ENCODE measurements at regions not wholly inside any gene's neighbourhood (a gene's known extent, or its start where the extent isn't known, plus 50 kb on each side); places are given as distances from the start of the nearest gene placed in this dataset.

- no peak overlapping the region for H3K4me2 ChIP-seq (ENCODE audit: low read depth, low read length)
- H4K8ac ChIP-seq (ENCODE audit: low read depth in 2 of 2, low read length in 2 of 2) = no peak overlapping the region
- H2BK20ac ChIP-seq (ENCODE audit: low read depth, low read length) = no peak overlapping the region
- no peaks in the 10 kb centered on the region for H3K79me1 ChIP-seq (ENCODE audit: low read depth in 1 of 2, low read length in 2 of 2)
- TF ChIP-seq RAD21 (IDR thresholded peaks at IDR 0.05; ENCODE audit: low read length) = no peak
- TF ChIP-seq FOS (IDR thresholded peaks at IDR 0.05; ENCODE audit: low read depth, low read length) = no peak
- no peak for TF ChIP-seq BHLHE40 (IDR thresholded peaks at IDR 0.05; ENCODE audit: low read depth, low read length)
- TF ChIP-seq CTCF (conservative IDR thresholded peaks at IDR 0.05; ENCODE audit: low read depth, low read length) = no peak
- TF ChIP-seq NFE2L2 (IDR thresholded peaks at IDR 0.05; ENCODE audit: low read depth, low read length) = no peak
- no peak for TF ChIP-seq MAZ (IDR thresholded peaks at IDR 0.05; ENCODE audit: borderline replicate concordance, low read depth, low read length)
- no peak for TF ChIP-seq SMC3 (IDR thresholded peaks at IDR 0.05; ENCODE audit: low read depth, low read length)
- no peak for TF ChIP-seq MAFK (IDR thresholded peaks at IDR 0.05; ENCODE audit: low read depth, low read length)
- TF ChIP-seq RFX5 (IDR thresholded peaks at IDR 0.05; ENCODE audit: low read depth, low read length) = no peak
- TF ChIP-seq ELK1 (IDR thresholded peaks at IDR 0.05; ENCODE audit: borderline replicate concordance, low read depth, low read length) = no peak
- TF ChIP-seq CHD1 (IDR thresholded peaks at IDR 0.05; ENCODE audit: low read depth, low read length) = no peak
- TF ChIP-seq RCOR1 (IDR thresholded peaks at IDR 0.05; ENCODE audit: insufficient replicate concordance, low read length) = no peak
- no peak for TF ChIP-seq POLR2A (IDR thresholded peaks at IDR 0.05; ENCODE audit: low read depth, low read length)
- no peak for TF ChIP-seq CEBPB (IDR thresholded peaks at IDR 0.05; ENCODE audit: low read depth, low read length)
- no peak for TF ChIP-seq MXI1 (IDR thresholded peaks at IDR 0.05; ENCODE audit: borderline replicate concordance, low read depth, low read length)
- no peak for TF ChIP-seq USF2 (IDR thresholded peaks at IDR 0.05; ENCODE audit: low read depth, low read length)
- no peak overlapping the region for H3K18ac ChIP-seq (ENCODE audit: low read depth, low read length)
- H3K56ac ChIP-seq (ENCODE audit: extremely low read depth, insufficient read depth, low read length) = no peak overlapping the region
- H3K27ac ChIP-seq (ENCODE audit: insufficient read depth, low read length) = no peak overlapping the region
- dilution Hi-C loops (cut with HindIII; ENCODE audit: low sequenced_read_pairs, unreplicated experiment) = no loop called here
- no CpG with 5 or more reads among the region's 1 CpG for WGBS, 2 experiments (ENCODE audit: extremely low coverage in 2 of 2, insufficient read length in 1 of 2)
- no peaks in the 10 kb centered on the region for H3K36me3 ChIP-seq (ENCODE audit: control insufficient read depth, insufficient read depth, low read length)
- ATAC-seq (ENCODE audit: low read depth) = no peak
- H3K27me3 ChIP-seq (ENCODE audit: control insufficient read depth, insufficient read depth, low read length) = no peaks in the 10 kb centered on the region
- H3K4me1 ChIP-seq (ENCODE audit: control insufficient read depth, insufficient read depth, low read length) = no peaks in the 10 kb centered on the region
- H2AFZ ChIP-seq (replicated peaks; ENCODE audit: low read length, poor library complexity) = no peak overlapping the region
- no peak overlapping the region for H4K91ac ChIP-seq (ENCODE audit: insufficient read depth, low read depth, low read length)
- POLR2A ChIA-PET (ENCODE audit: unreplicated experiment) = no interaction called here
- H4K5ac ChIP-seq (ENCODE audit: low read depth, low read length) = no peak overlapping the region
- H3K14ac ChIP-seq (replicated peaks; ENCODE audit: low read depth, low read length) = no peak overlapping the region
- no peak overlapping the region for H2BK15ac ChIP-seq (ENCODE audit: low read depth, low read length)
- H3K4ac ChIP-seq (ENCODE audit: low read depth, low read length) = no peak overlapping the region
- no TSS peak for BruUV-seq (replicated peaks)
- no peak overlapping the region for H2AK9ac ChIP-seq (replicated peaks; ENCODE audit: low read depth, low read length, poor library complexity)
- in situ Hi-C loops (cut with MboI; ENCODE audit: low sequenced_read_pairs) = no loop called here
- CTCF ChIA-PET = no interaction called here
- H3K23ac ChIP-seq (ENCODE audit: low read depth, low read length) = no peak overlapping the region
- intact Hi-C loops (cut with micrococcal nuclease) = no loop called here
- H3K4me3 ChIP-seq (ENCODE audit: insufficient read depth, low read depth, low read length) = no peak overlapping the region
- H3K9me1 ChIP-seq (ENCODE audit: insufficient read depth, low read length) = no peaks in the 10 kb centered on the region
- no peak overlapping the region for H2AK5ac ChIP-seq (ENCODE audit: low read depth, low read length)
- no peaks in the 10 kb centered on the region for H4K20me1 ChIP-seq (ENCODE audit: insufficient read depth, low read length)
- peaks cover 2% of the 10 kb centered on the region; the same call in 1 of the 2 replicates for H3K9me3 ChIP-seq (ENCODE audit: control insufficient read depth, insufficient read depth, low read length)
- no peak for DNase-seq
- no peak overlapping the region for H2BK120ac ChIP-seq (ENCODE audit: low read depth, low read length)
- no peak overlapping the region for H2BK5ac ChIP-seq (ENCODE audit: low read depth, low read length, poor library complexity, severe bottlenecking)
- no peak overlapping the region for H3K9ac ChIP-seq (ENCODE audit: low read depth, low read length)
Observed at GRCh38 chr3:84634668-84635067, 324.1 kb upstream of the CADM2 start.

All from IMR-90 (cell line).